HCT116 (cell line): ENCODE measurements at regions not wholly inside any gene's neighbourhood (a gene's known extent, or its start where the extent isn't known, plus 50 kb on each side); places are given as distances from the start of the nearest gene placed in this dataset.

Source experiments
- ATAC-seq: fragments of 200-7000 bp; cut with Tn5 transposase; 2 replicates; pipeline ENCODE4 v1.9.1; 2020; ENCODE audit warnings: mild to moderate bottlenecking, moderate library complexity
- BruUV-seq: library from RNA; stranded (reverse); fragments of 400-500 nt; replicated peaks from 2 replicates; lab custom pipeline; 2021; lab: Mats Ljungman, UMichigan
- CTCF ChIA-PET: fragments of 300-600 bp; sonication (Branson Sonifier 250); formaldehyde crosslinking; loops from one replicate; lab custom pipeline; 2021; ENCODE audit warnings: antibody characterized with exemption; lab: Charles Lee
- POLR2A ChIA-PET: fragments of 300-600, 350-600 bp; sonication (Branson Sonifier 250); formaldehyde crosslinking; loops from one replicate; lab custom pipeline; 2021; ENCODE audit warnings: antibody characterized with exemption; lab: Charles Lee
- RAD21 ChIA-PET, 2 experiments: fragments of 300-600 bp; sonication (Branson Sonifier 250); formaldehyde crosslinking; loops; one replicate each; lab custom pipeline; 2023; ENCODE audit warnings: low total read pairs in 2 of 2; ENCODE audit not compliant: uncharacterized antibody in 2 of 2, unreplicated experiment in 2 of 2, low non-redundant PET in 1 of 2; lab: Charles Lee
- DNase-seq: peaks from one replicate; pipeline ENCODE4 v3.0.0-alpha.2; 2010; ENCODE audit warnings: low read depth, low spot score
- H2AFZ ChIP-seq: fragments of 200-600 bp; shearing (Covaris generic), sonication (generic); 2 replicates; pipeline ENCODE4 v1.6.1; 2017; ENCODE audit warnings: low read depth, mixed run types, mixed read lengths, antibody characterized with exemption, low read length; ENCODE audit not compliant: poor library complexity, severe bottlenecking
- H3K27ac ChIP-seq: 2 replicates; pipeline ENCODE4 v1.5.1; 2012; ENCODE audit warnings: low read depth, low read length
- H3K27me3 ChIP-seq: fragments of 200-600 bp; sonication (generic); 2 replicates; pipeline ENCODE4 v1.6.1; 2016; ENCODE audit warnings: mixed run types, low read length, mixed read lengths; ENCODE audit not compliant: insufficient read depth
- H3K36me3 ChIP-seq, 2 experiments: fragments of 200-500 bp in 1 of 2; fragments of 200-600 bp in 1 of 2; sonication (Bioruptor generic) in 1 of 2; sonication (generic) in 1 of 2; 2 replicates each; pipeline versions ENCODE4 v1.5.1 to v1.6.1; 2014 to 2016; ENCODE audit warnings: low read length in 2 of 2, inconsistent platforms in 1 of 2, mixed read lengths in 1 of 2, mixed run types in 1 of 2; ENCODE audit not compliant: insufficient read depth in 2 of 2, control insufficient read depth in 1 of 2
- H3K4me1 ChIP-seq, 2 experiments: fragments of 200-600 bp in 1 of 2; sonication (generic) in 1 of 2; 2 replicates each; pipeline versions ENCODE4 v1.5.1 to v1.6.1; 2012 to 2017; ENCODE audit warnings: low read length in 2 of 2, inconsistent platforms in 1 of 2, mild to moderate bottlenecking in 1 of 2, mixed read lengths in 1 of 2, mixed run types in 1 of 2, moderate library complexity in 1 of 2; ENCODE audit not compliant: insufficient read depth in 2 of 2, control insufficient read depth in 1 of 2
- H3K4me2 ChIP-seq: fragments of 200-600 bp; sonication (generic); 2 replicates; pipeline ENCODE4 v1.6.1; 2017; ENCODE audit warnings: mixed run types, low read length, mixed read lengths
- H3K4me3 ChIP-seq, 2 experiments: fragments of 200-600 bp in 1 of 2; sonication (generic) in 1 of 2; replicated peaks in 1 of 2; 2 replicates each; pipeline ENCODE4 v1.5.1; 2011 to 2016; ENCODE audit warnings: low read length in 2 of 2, control low read depth in 1 of 2, low read depth in 1 of 2, mild to moderate bottlenecking in 1 of 2, mixed read lengths in 1 of 2, mixed run types in 1 of 2
- H3K79me2 ChIP-seq: fragments of 200-600 bp; sonication (generic); 2 replicates; pipeline ENCODE4 v1.6.1; 2017; ENCODE audit warnings: mild to moderate bottlenecking, mixed run types, low read length, moderate library complexity, mixed read lengths; ENCODE audit not compliant: insufficient read depth
- H3K9ac ChIP-seq: fragments of 200-600 bp; sonication (generic); 2 replicates; pipeline ENCODE4 v1.6.1; 2016; ENCODE audit warnings: low read length, mixed read lengths
- H3K9me2 ChIP-seq: fragments of 200-600 bp; sonication (generic), shearing (Covaris generic); 2 replicates; pipeline ENCODE4 v1.6.1; 2017; ENCODE audit warnings: mixed run types, mild to moderate bottlenecking, moderate library complexity; ENCODE audit not compliant: insufficient read depth
- H3K9me3 ChIP-seq, 2 experiments: fragments of 200-500 bp in 1 of 2; fragments of 200-600 bp in 1 of 2; sonication (Bioruptor generic) in 1 of 2; sonication (generic) in 1 of 2; 2 replicates each; pipeline ENCODE4 v1.6.1; 2014 to 2017; ENCODE audit warnings: low read length in 2 of 2, mixed read lengths in 2 of 2, inconsistent platforms in 1 of 2, low read depth in 1 of 2, mild to moderate bottlenecking in 1 of 2, mixed run types in 1 of 2, moderate library complexity in 1 of 2; ENCODE audit not compliant: control insufficient read depth in 1 of 2, insufficient read depth in 1 of 2
- H4K20me1 ChIP-seq: fragments of 200-600 bp; sonication (generic), shearing (Covaris generic); 2 replicates; pipeline ENCODE4 v1.6.1; 2017; ENCODE audit warnings: mixed run types, mild to moderate bottlenecking, moderate library complexity; ENCODE audit not compliant: insufficient read depth
- CEBPB ChIP-seq: IDR thresholded peaks from 2 replicates; pipeline ENCODE4 v1.6.1; 2012; ENCODE audit warnings: low read depth
- EGR1 ChIP-seq: IDR thresholded peaks from 2 replicates; pipeline ENCODE4 v1.6.1; 2012; ENCODE audit warnings: low read depth
- EZH2 ChIP-seq: fragments of 200-600 bp; sonication (generic); IDR thresholded peaks from 2 replicates; pipeline ENCODE4 v1.6.1; 2017; ENCODE audit warnings: antibody characterized with exemption, mixed run types
- EZH2phosphoT487 ChIP-seq: fragments of 200-600 bp; IDR thresholded peaks from 2 replicates; pipeline ENCODE4 v1.6.1; 2018; ENCODE audit warnings: antibody characterized with exemption, borderline replicate concordance
- FOSL1 ChIP-seq: IDR thresholded peaks from 2 replicates; pipeline ENCODE4 v1.6.1; 2012; ENCODE audit warnings: low read depth
- POLR2A ChIP-seq: IDR thresholded peaks from 2 replicates; pipeline ENCODE4 v1.7.0; 2011; ENCODE audit warnings: borderline replicate concordance; ENCODE audit not compliant: insufficient read depth, insufficient read length; ENCODE audit errors: extremely low read depth
- SRF ChIP-seq: IDR thresholded peaks from 2 replicates; pipeline ENCODE4 v1.6.1; 2012; ENCODE audit warnings: low read depth
- TCF7L2 ChIP-seq: IDR thresholded peaks from 2 replicates; pipeline ENCODE4 v1.7.0; 2011; ENCODE audit warnings: borderline replicate concordance, inconsistent platforms; ENCODE audit not compliant: insufficient read depth, insufficient read length; ENCODE audit errors: extremely low read depth
- YY1 ChIP-seq: IDR thresholded peaks from 2 replicates; pipeline ENCODE4 v1.6.1; 2011; ENCODE audit warnings: low read length, low read depth, moderate library complexity, mild to moderate bottlenecking; ENCODE audit not compliant: insufficient replicate concordance; ENCODE audit errors: extremely low read depth
- intact Hi-C: fragments of 100-400 bp; cut with micrococcal nuclease; formaldehyde crosslinking; loops from 2 replicates; pipeline ENCODE4 v1.10.0; 2022
- TF ChIP-seq, protein P1 (sequence below): IDR thresholded peaks from 2 replicates; pipeline ENCODE4 v1.6.1; 2012; ENCODE audit warnings: low read depth
- TF ChIP-seq, protein P2 (sequence below): IDR thresholded peaks from 2 replicates; pipeline ENCODE4 v1.6.1; 2011; ENCODE audit warnings: mild to moderate bottlenecking, low read length, moderate library complexity; ENCODE audit not compliant: insufficient replicate concordance; ENCODE audit errors: extremely low read depth
- TF ChIP-seq, protein P3 (sequence below): IDR thresholded peaks from 2 replicates; pipeline ENCODE4 v1.6.1; 2012

DNA sequence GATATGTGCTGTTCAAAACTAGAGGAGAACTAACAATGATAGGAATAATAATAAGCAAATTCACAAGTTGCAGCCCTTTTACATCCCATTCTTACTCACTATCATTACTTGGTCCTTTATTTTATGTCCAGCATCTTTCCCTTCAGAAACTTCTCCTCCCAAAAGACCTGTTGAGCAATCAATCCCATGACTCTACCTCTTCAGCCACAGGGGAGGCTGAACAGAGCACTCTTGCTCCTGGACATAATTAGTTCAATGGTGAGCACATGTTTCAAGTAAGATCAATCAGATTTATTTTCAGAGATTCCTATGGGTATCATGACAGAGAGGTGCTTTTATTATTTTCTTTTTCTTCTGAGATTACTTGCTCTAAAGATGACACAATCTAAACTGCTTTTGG lies 260.0 kb downstream of the COG6 start (continued):
- TF ChIP-seq, protein P1, sequence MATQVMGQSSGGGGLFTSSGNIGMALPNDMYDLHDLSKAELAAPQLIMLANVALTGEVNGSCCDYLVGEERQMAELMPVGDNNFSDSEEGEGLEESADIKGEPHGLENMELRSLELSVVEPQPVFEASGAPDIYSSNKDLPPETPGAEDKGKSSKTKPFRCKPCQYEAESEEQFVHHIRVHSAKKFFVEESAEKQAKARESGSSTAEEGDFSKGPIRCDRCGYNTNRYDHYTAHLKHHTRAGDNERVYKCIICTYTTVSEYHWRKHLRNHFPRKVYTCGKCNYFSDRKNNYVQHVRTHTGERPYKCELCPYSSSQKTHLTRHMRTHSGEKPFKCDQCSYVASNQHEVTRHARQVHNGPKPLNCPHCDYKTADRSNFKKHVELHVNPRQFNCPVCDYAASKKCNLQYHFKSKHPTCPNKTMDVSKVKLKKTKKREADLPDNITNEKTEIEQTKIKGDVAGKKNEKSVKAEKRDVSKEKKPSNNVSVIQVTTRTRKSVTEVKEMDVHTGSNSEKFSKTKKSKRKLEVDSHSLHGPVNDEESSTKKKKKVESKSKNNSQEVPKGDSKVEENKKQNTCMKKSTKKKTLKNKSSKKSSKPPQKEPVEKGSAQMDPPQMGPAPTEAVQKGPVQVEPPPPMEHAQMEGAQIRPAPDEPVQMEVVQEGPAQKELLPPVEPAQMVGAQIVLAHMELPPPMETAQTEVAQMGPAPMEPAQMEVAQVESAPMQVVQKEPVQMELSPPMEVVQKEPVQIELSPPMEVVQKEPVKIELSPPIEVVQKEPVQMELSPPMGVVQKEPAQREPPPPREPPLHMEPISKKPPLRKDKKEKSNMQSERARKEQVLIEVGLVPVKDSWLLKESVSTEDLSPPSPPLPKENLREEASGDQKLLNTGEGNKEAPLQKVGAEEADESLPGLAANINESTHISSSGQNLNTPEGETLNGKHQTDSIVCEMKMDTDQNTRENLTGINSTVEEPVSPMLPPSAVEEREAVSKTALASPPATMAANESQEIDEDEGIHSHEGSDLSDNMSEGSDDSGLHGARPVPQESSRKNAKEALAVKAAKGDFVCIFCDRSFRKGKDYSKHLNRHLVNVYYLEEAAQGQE = no peak

DNA sequence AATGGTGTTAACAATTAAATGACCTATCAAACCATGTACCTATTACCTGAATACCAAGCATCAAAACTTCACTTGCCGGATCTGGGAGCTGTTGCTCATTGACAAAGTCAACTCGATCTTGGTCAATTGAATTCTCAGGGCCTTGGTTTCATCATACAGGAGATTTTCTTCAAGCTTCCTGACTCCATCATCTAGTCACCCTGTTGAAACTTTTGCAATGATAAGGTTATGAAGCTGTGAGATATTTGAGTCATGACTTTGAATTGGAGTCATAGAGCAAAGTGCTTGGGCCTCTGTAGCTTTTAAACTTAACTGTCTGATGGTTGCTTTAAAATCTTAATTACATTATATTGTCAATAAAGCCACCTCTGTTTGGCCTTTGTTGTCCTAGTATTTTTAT lies 260.9 kb downstream of the COG6 start:
- no peaks in the 10 kb centered on the region for H3K79me2 ChIP-seq
- TF ChIP-seq EGR1 (no peak), CEBPB (no peak), YY1 (no peak), EZH2 (no peak), SRF (no peak), POLR2A (no peak), FOSL1 (no peak), EZH2phosphoT487 (no peak), TCF7L2 (no peak)
- TF ChIP-seq, protein P2, sequence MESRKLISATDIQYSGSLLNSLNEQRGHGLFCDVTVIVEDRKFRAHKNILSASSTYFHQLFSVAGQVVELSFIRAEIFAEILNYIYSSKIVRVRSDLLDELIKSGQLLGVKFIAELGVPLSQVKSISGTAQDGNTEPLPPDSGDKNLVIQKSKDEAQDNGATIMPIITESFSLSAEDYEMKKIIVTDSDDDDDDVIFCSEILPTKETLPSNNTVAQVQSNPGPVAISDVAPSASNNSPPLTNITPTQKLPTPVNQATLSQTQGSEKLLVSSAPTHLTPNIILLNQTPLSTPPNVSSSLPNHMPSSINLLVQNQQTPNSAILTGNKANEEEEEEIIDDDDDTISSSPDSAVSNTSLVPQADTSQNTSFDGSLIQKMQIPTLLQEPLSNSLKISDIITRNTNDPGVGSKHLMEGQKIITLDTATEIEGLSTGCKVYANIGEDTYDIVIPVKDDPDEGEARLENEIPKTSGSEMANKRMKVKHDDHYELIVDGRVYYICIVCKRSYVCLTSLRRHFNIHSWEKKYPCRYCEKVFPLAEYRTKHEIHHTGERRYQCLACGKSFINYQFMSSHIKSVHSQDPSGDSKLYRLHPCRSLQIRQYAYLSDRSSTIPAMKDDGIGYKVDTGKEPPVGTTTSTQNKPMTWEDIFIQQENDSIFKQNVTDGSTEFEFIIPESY = no peak
- TF ChIP-seq, protein P3, sequence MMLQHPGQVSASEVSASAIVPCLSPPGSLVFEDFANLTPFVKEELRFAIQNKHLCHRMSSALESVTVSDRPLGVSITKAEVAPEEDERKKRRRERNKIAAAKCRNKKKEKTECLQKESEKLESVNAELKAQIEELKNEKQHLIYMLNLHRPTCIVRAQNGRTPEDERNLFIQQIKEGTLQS = no peak
- TF ChIP-seq, protein P1 = no peak
- no peaks in the 10 kb centered on the region for H3K9me2 ChIP-seq
- H3K4me2 ChIP-seq = no peak overlapping the region
- no peak overlapping the region for H3K4me3 ChIP-seq
- ChIA-PET CTCF (no interaction called here), POLR2A (no interaction called here), RAD21 (no interaction called here)
- H3K27me3 ChIP-seq = no peaks in the 10 kb centered on the region
- H3K36me3 ChIP-seq = no peaks in the 10 kb centered on the region
- H3K27ac ChIP-seq = no peak overlapping the region
- no peak overlapping the region for H3K9ac ChIP-seq
- no peak for DNase-seq
- no peaks in the 10 kb centered on the region for H3K4me1 ChIP-seq
- ATAC-seq = no peak
- H2AFZ ChIP-seq = no peak overlapping the region
- no peaks in the 10 kb centered on the region for H4K20me1 ChIP-seq
- intact Hi-C loops = no loop called here
- no peaks in the 10 kb centered on the region for H3K9me3 ChIP-seq
- BruUV-seq = no TSS peak
